ENCODE measurements at regions not wholly inside any gene's neighbourhood (a gene's known extent, or its start where the extent isn't known, plus 50 kb on each side); places are given as distances from the start of the nearest gene placed in this dataset.
"Not testable (repeated sequence)": the region's sequence is repeated elsewhere in the genome, so short reads cannot be mapped to it uniquely, and the experiment has no call there.

DNA sequence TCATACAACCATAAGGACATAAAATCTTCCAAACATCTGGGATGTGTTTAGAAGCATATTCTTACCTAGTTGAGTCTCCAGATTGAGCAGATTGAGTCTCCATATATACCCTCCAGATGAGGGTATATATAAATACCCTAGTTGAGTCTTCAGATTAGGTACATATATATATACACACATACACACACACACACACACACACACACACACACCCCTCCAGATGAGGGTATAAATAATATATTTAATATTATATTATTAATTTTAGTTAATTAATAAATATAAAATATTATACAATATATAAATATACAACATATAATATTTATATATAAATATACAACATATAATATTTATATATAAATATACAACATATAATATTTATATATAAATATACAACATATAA is 2219.1 kb downstream of the PCDH7 start:
- TF ChIP-seq, protein P1, sequence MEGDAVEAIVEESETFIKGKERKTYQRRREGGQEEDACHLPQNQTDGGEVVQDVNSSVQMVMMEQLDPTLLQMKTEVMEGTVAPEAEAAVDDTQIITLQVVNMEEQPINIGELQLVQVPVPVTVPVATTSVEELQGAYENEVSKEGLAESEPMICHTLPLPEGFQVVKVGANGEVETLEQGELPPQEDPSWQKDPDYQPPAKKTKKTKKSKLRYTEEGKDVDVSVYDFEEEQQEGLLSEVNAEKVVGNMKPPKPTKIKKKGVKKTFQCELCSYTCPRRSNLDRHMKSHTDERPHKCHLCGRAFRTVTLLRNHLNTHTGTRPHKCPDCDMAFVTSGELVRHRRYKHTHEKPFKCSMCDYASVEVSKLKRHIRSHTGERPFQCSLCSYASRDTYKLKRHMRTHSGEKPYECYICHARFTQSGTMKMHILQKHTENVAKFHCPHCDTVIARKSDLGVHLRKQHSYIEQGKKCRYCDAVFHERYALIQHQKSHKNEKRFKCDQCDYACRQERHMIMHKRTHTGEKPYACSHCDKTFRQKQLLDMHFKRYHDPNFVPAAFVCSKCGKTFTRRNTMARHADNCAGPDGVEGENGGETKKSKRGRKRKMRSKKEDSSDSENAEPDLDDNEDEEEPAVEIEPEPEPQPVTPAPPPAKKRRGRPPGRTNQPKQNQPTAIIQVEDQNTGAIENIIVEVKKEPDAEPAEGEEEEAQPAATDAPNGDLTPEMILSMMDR (IDR thresholded peaks at IDR 0.05) = not testable (repeated sequence)
- TF ChIP-seq ZFX (IDR thresholded peaks at IDR 0.05; ENCODE audit: borderline replicate concordance) = not testable (repeated sequence)

Measured in 22Rv1 (cell line).